ENCODE measurements at regions not wholly inside any gene's neighbourhood (a gene's known extent, or its start where the extent isn't known, plus 50 kb on each side); places are given as distances from the start of the nearest gene placed in this dataset.

DNA sequence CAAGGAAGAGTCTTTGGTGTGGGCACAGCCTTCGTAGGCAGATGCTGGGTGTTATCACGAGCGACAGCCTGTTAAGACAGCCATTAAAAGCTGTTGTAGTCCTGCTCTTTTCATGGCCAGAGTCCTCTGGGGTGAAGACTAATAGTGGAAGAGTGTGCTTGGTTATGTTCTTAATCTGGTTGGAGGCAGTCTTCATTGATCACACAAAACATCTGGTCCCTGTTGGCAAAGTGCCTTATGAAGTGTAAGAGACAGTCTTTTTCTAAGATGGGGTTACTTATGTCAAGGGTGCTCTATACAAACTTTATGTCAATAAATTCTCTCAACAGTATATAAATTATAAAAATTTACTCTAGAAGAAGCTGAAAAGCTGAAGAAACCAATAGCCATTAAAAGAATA is 280.4 kb downstream of the CAAP1 start:
- no peaks in the 10 kb centered on the region for H3K4me1 ChIP-seq (ENCODE audit: insufficient read depth, poor library complexity, severe bottlenecking)
- no peaks in the 10 kb centered on the region for H3K9me3 ChIP-seq (ENCODE audit: severe bottlenecking)
- ATAC-seq (ENCODE audit: low read depth) (no peak), DNase-seq (ENCODE audit: low spot score) (no peak)
- TF ChIP-seq, protein P1, sequence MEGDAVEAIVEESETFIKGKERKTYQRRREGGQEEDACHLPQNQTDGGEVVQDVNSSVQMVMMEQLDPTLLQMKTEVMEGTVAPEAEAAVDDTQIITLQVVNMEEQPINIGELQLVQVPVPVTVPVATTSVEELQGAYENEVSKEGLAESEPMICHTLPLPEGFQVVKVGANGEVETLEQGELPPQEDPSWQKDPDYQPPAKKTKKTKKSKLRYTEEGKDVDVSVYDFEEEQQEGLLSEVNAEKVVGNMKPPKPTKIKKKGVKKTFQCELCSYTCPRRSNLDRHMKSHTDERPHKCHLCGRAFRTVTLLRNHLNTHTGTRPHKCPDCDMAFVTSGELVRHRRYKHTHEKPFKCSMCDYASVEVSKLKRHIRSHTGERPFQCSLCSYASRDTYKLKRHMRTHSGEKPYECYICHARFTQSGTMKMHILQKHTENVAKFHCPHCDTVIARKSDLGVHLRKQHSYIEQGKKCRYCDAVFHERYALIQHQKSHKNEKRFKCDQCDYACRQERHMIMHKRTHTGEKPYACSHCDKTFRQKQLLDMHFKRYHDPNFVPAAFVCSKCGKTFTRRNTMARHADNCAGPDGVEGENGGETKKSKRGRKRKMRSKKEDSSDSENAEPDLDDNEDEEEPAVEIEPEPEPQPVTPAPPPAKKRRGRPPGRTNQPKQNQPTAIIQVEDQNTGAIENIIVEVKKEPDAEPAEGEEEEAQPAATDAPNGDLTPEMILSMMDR (IDR thresholded peaks at IDR 0.05; ENCODE audit: poor library complexity, severe bottlenecking) = no peak
- no peaks in the 10 kb centered on the region for H3K36me3 ChIP-seq (ENCODE audit: low read depth)
- H3K4me3 ChIP-seq (ENCODE audit: severe bottlenecking) = no peak overlapping the region
- peaks cover 2% of the 10 kb centered on the region for H3K27me3 ChIP-seq (ENCODE audit: insufficient read depth, poor library complexity, severe bottlenecking)
- H3K27ac ChIP-seq (ENCODE audit: poor library complexity, severe bottlenecking) = no peak overlapping the region

DNA sequence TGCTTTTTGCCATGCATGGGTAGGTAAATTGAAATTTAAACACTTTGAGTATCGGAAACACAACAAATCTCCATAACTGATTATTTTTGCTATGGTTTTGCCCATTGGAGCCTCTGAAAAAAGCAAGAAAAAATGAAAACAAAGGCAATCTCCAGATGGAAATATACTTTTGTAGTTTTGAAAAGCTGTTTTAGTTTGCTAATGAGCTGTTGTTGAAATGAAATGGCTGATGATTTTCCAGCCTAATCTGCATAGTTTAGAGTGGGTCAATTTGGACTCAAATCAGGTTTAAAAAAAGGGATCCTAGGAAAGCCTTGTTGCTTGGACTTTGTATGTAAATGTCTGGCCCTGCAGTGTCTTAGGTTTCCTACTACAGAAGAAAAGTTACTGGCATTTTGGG is 285.8 kb downstream of the CAAP1 start:
- TF ChIP-seq, protein P1 (IDR thresholded peaks at IDR 0.05; ENCODE audit: poor library complexity, severe bottlenecking) = no peak
- no peaks in the 10 kb centered on the region for H3K27me3 ChIP-seq (ENCODE audit: insufficient read depth, poor library complexity, severe bottlenecking)
- H3K9me3 ChIP-seq (ENCODE audit: severe bottlenecking) = no peaks in the 10 kb centered on the region
- DNase-seq (ENCODE audit: low spot score) (no peak), ATAC-seq (ENCODE audit: low read depth) (no peak)
- H3K4me3 ChIP-seq (ENCODE audit: severe bottlenecking) = no peak overlapping the region
- H3K36me3 ChIP-seq (ENCODE audit: low read depth) = no peaks in the 10 kb centered on the region
- no peaks in the 10 kb centered on the region for H3K4me1 ChIP-seq (ENCODE audit: insufficient read depth, poor library complexity, severe bottlenecking)
- no peak overlapping the region for H3K27ac ChIP-seq (ENCODE audit: poor library complexity, severe bottlenecking)

DNA sequence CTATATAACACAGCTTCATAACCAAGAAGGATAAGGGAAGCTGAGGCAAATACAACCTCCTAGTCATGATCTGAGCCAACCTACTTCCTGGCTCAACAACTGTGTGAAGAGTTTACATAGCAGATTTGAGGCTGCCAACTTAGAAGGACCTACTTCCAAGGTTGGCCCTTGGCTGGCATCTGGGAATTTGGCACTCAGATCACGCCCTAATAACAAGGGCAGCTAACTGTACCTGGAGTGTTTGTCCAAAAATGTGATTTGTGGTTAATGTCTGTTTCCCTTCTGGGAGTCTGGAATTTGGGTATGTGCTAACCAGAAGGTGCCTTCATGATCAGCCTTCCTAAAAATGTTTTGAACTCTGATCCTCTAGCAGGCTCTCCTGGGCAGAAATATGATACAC is 287.2 kb downstream of the CAAP1 start:
- no peak overlapping the region for H3K27ac ChIP-seq (ENCODE audit: poor library complexity, severe bottlenecking)
- no peaks in the 10 kb centered on the region for H3K4me1 ChIP-seq (ENCODE audit: insufficient read depth, poor library complexity, severe bottlenecking)
- no peak overlapping the region for H3K4me3 ChIP-seq (ENCODE audit: severe bottlenecking)
- TF ChIP-seq, protein P1 (IDR thresholded peaks at IDR 0.05; ENCODE audit: poor library complexity, severe bottlenecking) = no peak
- H3K9me3 ChIP-seq (ENCODE audit: severe bottlenecking) = no peaks in the 10 kb centered on the region
- H3K36me3 ChIP-seq (ENCODE audit: low read depth) = no peaks in the 10 kb centered on the region
- no peak for ATAC-seq (ENCODE audit: low read depth)
- H3K27me3 ChIP-seq (ENCODE audit: insufficient read depth, poor library complexity, severe bottlenecking) = no peaks in the 10 kb centered on the region
- no peak for DNase-seq (ENCODE audit: low spot score)

DNA sequence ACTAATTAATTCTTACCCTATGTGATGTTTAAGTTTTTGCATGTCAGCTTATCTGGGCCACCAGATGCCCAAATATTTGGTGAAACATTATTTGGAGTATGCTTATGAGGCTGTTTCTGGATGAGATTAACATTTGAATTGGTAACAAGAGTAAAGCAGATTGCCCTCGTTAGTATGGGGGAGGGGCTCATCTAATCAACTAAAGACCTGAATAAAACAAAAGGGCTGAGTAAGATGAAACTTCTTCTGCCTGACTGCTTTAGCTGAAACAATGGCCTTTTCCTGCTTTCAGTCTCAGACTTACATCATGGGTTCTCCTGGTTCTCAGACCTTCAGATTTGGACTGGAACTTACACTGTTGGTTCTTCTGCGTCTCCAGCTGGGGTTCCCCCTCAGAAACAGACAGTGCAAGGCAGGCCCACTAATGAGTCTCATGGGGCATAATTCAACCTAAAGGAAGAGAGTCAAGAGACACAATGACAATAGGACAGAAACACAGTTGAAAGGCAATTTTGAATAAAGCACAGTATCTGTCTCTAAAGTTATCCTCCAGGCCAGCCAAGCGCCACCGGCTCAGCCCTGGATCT is 288.4 kb downstream of the CAAP1 start:
- H3K9me3 ChIP-seq (ENCODE audit: severe bottlenecking) = no peaks in the 10 kb centered on the region
- H3K36me3 ChIP-seq (ENCODE audit: low read depth) = no peaks in the 10 kb centered on the region
- no peak overlapping the region for H3K27ac ChIP-seq (ENCODE audit: poor library complexity, severe bottlenecking)
- ATAC-seq (ENCODE audit: low read depth) (no peak), DNase-seq (ENCODE audit: low spot score) (no peak)
- no peaks in the 10 kb centered on the region for H3K27me3 ChIP-seq (ENCODE audit: insufficient read depth, poor library complexity, severe bottlenecking)
- H3K4me3 ChIP-seq (ENCODE audit: severe bottlenecking) = no peak overlapping the region
- TF ChIP-seq, protein P1 (IDR thresholded peaks at IDR 0.05; ENCODE audit: poor library complexity, severe bottlenecking) = no peak
- no peaks in the 10 kb centered on the region for H3K4me1 ChIP-seq (ENCODE audit: insufficient read depth, poor library complexity, severe bottlenecking)

DNA sequence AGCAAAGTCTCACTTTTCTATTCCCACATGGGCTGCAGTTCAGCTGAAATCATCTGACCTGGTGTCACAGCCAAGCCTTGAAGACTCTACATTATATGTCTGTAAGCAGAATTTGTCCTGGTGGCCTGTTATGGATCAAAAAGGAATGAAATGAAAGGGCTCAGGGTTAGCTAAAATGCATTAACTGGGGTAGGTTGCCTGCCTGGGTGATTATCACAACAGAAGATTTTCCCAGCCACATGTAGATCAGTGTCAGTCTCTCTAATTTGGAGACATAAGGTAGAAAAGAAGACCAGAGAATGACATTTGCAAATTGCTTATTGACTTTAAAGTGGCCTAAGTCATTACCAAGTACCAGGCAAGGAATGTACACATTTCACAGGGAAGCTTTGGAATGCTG is 289.0 kb downstream of the CAAP1 start:
- TF ChIP-seq, protein P1 (IDR thresholded peaks at IDR 0.05; ENCODE audit: poor library complexity, severe bottlenecking) = no peak
- H3K9me3 ChIP-seq (ENCODE audit: severe bottlenecking) = no peaks in the 10 kb centered on the region
- H3K4me3 ChIP-seq (ENCODE audit: severe bottlenecking) = no peak overlapping the region
- H3K27me3 ChIP-seq (ENCODE audit: insufficient read depth, poor library complexity, severe bottlenecking) = no peaks in the 10 kb centered on the region
- H3K36me3 ChIP-seq (ENCODE audit: low read depth) = no peaks in the 10 kb centered on the region
- H3K4me1 ChIP-seq (ENCODE audit: insufficient read depth, poor library complexity, severe bottlenecking) = no peaks in the 10 kb centered on the region
- H3K27ac ChIP-seq (ENCODE audit: poor library complexity, severe bottlenecking) = no peak overlapping the region
- DNase-seq (ENCODE audit: low spot score) (no peak), ATAC-seq (ENCODE audit: low read depth) (no peak)

Measured in RWPE2 (cell line).